Activated CD4-positive, alpha-beta memory T cell treated with anti-CD3 and anti-CD28 coated beads, Interleukin-2, amount 10 ng/mL, durations not matched to agents 7 days and 5 days (primary cell): ENCODE measurements at regions not wholly inside any gene's neighbourhood (a gene's known extent, or its start where the extent isn't known, plus 50 kb on each side); places are given as distances from the start of the nearest gene placed in this dataset.

Experiments
- CTCF ChIA-PET: fragments of 350-600 bp; sonication (Branson Sonifier 250); formaldehyde crosslinking; loops from one replicate; lab custom pipeline; 2021; ENCODE audit warnings: antibody characterized with exemption, inconsistent platforms; lab: Charles Lee
- POLR2A ChIA-PET: fragments of 350-600 bp; sonication (Branson Sonifier 250); formaldehyde crosslinking; loops from one replicate; lab custom pipeline; 2021; ENCODE audit warnings: antibody characterized with exemption; lab: Charles Lee
- DNase-seq: peaks from one replicate; pipeline ENCODE4 v3.0.0-alpha.2; 2020
- H3K27ac Mint-ChIP-seq: one replicate; pipeline ENCODE4 v1.8.0; 2021; ENCODE audit warnings: mild to moderate bottlenecking, mixed read lengths
- H3K27me3 Mint-ChIP-seq: one replicate; pipeline ENCODE4 v1.8.0; 2021; ENCODE audit warnings: mixed read lengths
- H3K36me3 Mint-ChIP-seq: one replicate; pipeline ENCODE4 v1.8.0; 2021; ENCODE audit warnings: low read depth, mixed read lengths
- H3K4me1 Mint-ChIP-seq: one replicate; pipeline ENCODE4 v1.8.0; 2021; ENCODE audit warnings: mixed read lengths
- H3K4me3 Mint-ChIP-seq: one replicate; pipeline ENCODE4 v1.8.0; 2021; ENCODE audit warnings: mild to moderate bottlenecking, mixed read lengths
- H3K9me3 Mint-ChIP-seq: one replicate; pipeline ENCODE4 v1.8.0; 2021; ENCODE audit warnings: mixed read lengths

DNA sequence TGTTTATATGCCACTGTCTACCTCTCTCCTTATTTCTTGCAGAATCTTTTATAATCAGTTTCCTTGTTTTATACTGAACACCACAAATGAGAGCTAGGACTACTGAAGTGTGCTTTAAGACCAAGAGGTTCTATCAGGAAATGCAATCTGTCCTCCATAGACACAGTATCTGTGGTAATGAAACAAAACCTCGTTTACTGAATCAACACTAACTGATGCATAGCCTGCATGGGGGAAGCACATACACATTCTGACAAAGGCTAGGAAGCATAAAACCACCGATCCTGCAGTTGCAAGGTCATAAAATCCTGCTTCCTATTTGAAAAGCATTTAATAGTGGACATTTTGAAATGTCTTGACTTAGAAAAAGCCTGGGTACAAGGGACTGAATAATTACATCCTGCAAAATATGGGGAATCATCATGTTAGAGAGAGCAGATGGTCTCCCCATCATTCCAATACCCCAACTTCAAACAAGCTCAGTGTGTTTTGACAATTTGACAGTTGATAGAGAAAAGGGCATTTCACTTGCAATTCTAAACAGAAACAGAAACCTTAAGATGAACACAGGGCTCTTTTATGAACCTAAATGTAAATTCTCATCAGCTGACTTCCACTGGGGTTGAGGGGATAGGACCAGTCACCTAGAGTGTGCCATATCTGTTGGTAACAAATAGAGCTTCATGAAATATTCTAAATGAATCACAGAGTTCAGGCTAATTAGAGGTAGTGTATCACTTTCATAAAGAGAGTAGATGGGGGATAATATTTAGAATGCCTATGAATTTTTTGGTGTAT is 1845.6 kb upstream of the PIK3C3 start:
- DNase-seq, result no peak
- Mint-ChIP-seq H3K27ac (no peak overlapping the region), H3K36me3 (no peaks in the 10 kb centered on the region), H3K4me1 (no peaks in the 10 kb centered on the region), H3K4me3 (no peak overlapping the region), H3K9me3 (peaks cover 10% of the 10 kb centered on the region), H3K27me3 (no peaks in the 10 kb centered on the region)
- POLR2A ChIA-PET, result no interaction called here
- CTCF ChIA-PET, result no interaction called here

DNA sequence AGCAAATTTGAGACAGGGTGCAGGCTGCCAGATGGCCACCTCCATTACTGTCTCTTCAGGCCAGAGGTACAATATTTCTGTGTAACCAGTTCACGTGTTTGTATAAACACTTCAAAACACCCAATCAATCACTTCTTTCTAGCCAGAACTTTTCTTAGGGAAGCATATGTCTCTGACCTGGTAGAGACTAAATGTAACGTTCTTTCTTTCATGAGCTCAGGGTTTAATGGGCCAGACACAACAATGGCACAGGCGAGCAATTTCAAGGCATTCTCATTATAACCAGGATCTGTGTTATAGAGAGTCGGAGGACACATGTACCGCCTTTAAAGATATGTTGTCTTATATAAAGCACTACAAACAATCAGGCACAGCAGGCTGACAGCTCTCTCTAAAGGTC is 1846.4 kb upstream of the PIK3C3 start:
- Mint-ChIP-seq H3K4me1 (no peaks in the 10 kb centered on the region), H3K27me3 (no peaks in the 10 kb centered on the region), H3K27ac (no peak overlapping the region), H3K9me3 (peaks cover 10% of the 10 kb centered on the region), H3K36me3 (no peaks in the 10 kb centered on the region), H3K4me3 (no peak overlapping the region)
- POLR2A ChIA-PET, result no interaction called here
- no peak for DNase-seq
- CTCF ChIA-PET, result no interaction called here

DNA sequence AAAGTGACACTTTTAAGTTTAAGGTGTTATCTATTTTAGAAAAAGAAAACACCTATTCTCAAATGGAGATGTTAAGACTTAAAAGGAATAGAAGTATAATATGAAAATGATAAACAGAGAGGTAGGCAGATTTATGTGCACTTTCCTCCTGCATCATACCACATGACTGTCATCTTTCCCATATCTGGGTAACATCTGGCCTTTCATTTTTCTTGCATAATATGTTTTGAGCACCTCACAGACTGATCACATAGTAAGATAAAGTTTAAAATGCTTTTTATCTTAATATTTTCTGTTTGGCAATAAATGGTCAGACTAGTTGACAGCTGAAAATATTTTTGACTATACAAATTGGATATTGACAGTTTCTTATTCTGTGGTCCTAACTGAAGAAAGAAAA is 1852.1 kb upstream of the PIK3C3 start:
- Mint-ChIP-seq H3K27me3 (no peaks in the 10 kb centered on the region), H3K36me3 (no peaks in the 10 kb centered on the region), H3K27ac (no peak overlapping the region), H3K4me3 (no peak overlapping the region), H3K9me3 (peaks cover 4% of the 10 kb centered on the region), H3K4me1 (no peaks in the 10 kb centered on the region)
- ChIA-PET POLR2A (no interaction called here), CTCF (no interaction called here)
- DNase-seq, result no peak

GRCh38 chr18:40099641-40100040 is 1855.4 kb upstream of the PIK3C3 start:
- Mint-ChIP-seq H3K27ac (no peak overlapping the region), H3K27me3 (no peaks in the 10 kb centered on the region), H3K4me3 (no peak overlapping the region), H3K9me3 (peaks cover 4% of the 10 kb centered on the region), H3K36me3 (no peaks in the 10 kb centered on the region), H3K4me1 (no peaks in the 10 kb centered on the region)
- POLR2A ChIA-PET, result no interaction called here
- CTCF ChIA-PET, result no interaction called here
- no peak for DNase-seq

- Mint-ChIP-seq H3K27ac (no peak overlapping the region), H3K4me3 (no peak overlapping the region), H3K36me3 (no peaks in the 10 kb centered on the region), H3K27me3 (no peaks in the 10 kb centered on the region), H3K4me1 (no peaks in the 10 kb centered on the region), H3K9me3 (peaks cover 7% of the 10 kb centered on the region)
- ChIA-PET CTCF (no interaction called here), POLR2A (no interaction called here)
- DNase-seq, result no peak
Measured at GRCh38 chr18:40096675-40097074, 1858.4 kb upstream of the PIK3C3 start.

DNA sequence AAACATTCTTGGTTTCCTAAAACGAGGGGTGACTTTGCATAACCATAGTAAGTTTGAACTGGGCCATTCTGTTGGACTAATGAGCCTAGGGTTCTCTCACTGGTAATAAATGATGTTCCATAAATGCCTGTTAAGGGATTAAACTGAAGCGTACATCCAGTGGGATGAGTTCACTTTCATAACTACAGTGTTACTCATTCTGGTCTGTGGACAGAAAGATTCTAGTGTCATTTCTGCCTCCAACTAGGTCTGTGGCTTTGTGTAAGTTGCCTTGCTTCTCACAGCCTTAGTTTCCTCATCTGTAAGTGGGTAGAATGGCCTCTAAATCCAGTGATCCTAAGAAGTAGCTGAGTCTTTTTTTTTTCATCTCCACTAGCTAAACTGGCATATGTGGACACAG is 1860.6 kb upstream of the PIK3C3 start:
- peaks cover 3% of the 10 kb centered on the region for H3K9me3 Mint-ChIP-seq
- CTCF ChIA-PET, result no interaction called here
- H3K36me3 Mint-ChIP-seq, result no peaks in the 10 kb centered on the region
- H3K4me1 Mint-ChIP-seq, result no peaks in the 10 kb centered on the region
- H3K27ac Mint-ChIP-seq, result no peak overlapping the region
- POLR2A ChIA-PET, result no interaction called here
- no peak for DNase-seq
- H3K4me3 Mint-ChIP-seq, result no peak overlapping the region
- H3K27me3 Mint-ChIP-seq, result no peaks in the 10 kb centered on the region

- Mint-ChIP-seq H3K4me1 (no peaks in the 10 kb centered on the region), H3K4me3 (no peak overlapping the region), H3K27me3 (no peaks in the 10 kb centered on the region), H3K36me3 (no peaks in the 10 kb centered on the region), H3K27ac (no peak overlapping the region), H3K9me3 (peaks cover 7% of the 10 kb centered on the region)
- no peak for DNase-seq
- ChIA-PET CTCF (no interaction called here), POLR2A (no interaction called here)
Measured at GRCh38 chr18:40088130-40088529, 1866.9 kb upstream of the PIK3C3 start.

DNA sequence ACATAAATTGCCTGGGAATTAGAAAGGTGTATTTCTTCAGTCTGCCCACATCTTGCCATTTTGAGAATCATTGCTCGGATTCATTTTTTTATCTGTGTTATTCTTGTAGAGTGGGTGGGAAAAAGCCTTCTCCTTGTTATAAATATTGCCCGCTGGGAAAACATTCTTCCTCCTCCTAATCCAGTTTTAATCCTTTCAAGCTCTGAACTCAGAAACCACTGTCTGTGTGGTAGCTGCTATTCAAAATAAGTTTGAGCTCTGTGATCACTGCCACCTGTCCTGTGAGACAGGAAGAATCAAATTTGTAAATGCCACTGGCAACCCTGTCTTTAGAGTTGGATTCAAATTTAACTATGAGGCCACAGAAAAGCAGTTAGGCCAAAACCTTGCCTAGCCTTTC is 1875.2 kb upstream of the PIK3C3 start:
- no peaks in the 10 kb centered on the region for H3K4me1 Mint-ChIP-seq
- no peak overlapping the region for H3K27ac Mint-ChIP-seq
- POLR2A ChIA-PET, result no interaction called here
- H3K36me3 Mint-ChIP-seq, result no peaks in the 10 kb centered on the region
- H3K9me3 Mint-ChIP-seq, result peaks cover 5% of the 10 kb centered on the region
- H3K27me3 Mint-ChIP-seq, result no peaks in the 10 kb centered on the region
- DNase-seq, result no peak
- CTCF ChIA-PET, result no interaction called here
- H3K4me3 Mint-ChIP-seq, result no peak overlapping the region

GRCh38 chr18:40075616-40076015 is 1879.4 kb upstream of the PIK3C3 start:
- Mint-ChIP-seq H3K27me3 (no peaks in the 10 kb centered on the region), H3K9me3 (peaks cover 5% of the 10 kb centered on the region), H3K36me3 (no peaks in the 10 kb centered on the region), H3K27ac (no peak overlapping the region), H3K4me1 (no peaks in the 10 kb centered on the region), H3K4me3 (no peak overlapping the region)
- ChIA-PET CTCF (no interaction called here), POLR2A (no interaction called here)
- DNase-seq, result no peak

GRCh38 chr18:40072761-40073160 is 1882.3 kb upstream of the PIK3C3 start:
- Mint-ChIP-seq H3K27me3 (no peaks in the 10 kb centered on the region), H3K9me3 (peaks cover 10% of the 10 kb centered on the region)
- CTCF ChIA-PET, result no interaction called here

DNA sequence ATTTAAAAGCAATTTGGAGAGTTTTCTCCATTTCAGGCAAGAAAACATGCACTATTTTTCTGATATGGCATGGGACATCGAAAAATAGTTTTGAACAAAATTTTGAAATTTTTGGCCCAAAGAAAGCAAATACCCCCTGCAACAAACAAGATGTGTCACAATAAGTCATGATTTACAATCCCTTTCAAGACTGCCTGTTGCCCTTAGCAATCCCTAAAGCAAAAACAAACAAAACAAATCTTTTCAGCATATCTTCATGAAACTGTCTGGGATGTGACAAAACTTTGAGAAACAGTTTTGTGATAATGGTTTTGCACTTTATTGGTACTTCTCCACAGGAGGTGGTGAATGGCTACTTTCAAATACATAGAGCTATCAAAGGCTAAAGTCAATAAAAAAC is 1888.7 kb upstream of the PIK3C3 start:
- H3K27me3 Mint-ChIP-seq, result no peaks in the 10 kb centered on the region
- no peak for DNase-seq
- H3K4me1 Mint-ChIP-seq, result no peaks in the 10 kb centered on the region
- H3K36me3 Mint-ChIP-seq, result no peaks in the 10 kb centered on the region
- ChIA-PET POLR2A (no interaction called here), CTCF (no interaction called here)
- H3K9me3 Mint-ChIP-seq, result peaks cover 15% of the 10 kb centered on the region
- H3K27ac Mint-ChIP-seq, result no peak overlapping the region
- no peak overlapping the region for H3K4me3 Mint-ChIP-seq

More at GRCh38 chr18:40072761-40073160, 1882.3 kb upstream of the PIK3C3 start:
- H3K4me3 Mint-ChIP-seq, result no peak overlapping the region
- no peak overlapping the region for H3K27ac Mint-ChIP-seq
- POLR2A ChIA-PET, result no interaction called here
- H3K36me3 Mint-ChIP-seq, result no peaks in the 10 kb centered on the region
- no peak for DNase-seq
- H3K4me1 Mint-ChIP-seq, result no peaks in the 10 kb centered on the region

DNA sequence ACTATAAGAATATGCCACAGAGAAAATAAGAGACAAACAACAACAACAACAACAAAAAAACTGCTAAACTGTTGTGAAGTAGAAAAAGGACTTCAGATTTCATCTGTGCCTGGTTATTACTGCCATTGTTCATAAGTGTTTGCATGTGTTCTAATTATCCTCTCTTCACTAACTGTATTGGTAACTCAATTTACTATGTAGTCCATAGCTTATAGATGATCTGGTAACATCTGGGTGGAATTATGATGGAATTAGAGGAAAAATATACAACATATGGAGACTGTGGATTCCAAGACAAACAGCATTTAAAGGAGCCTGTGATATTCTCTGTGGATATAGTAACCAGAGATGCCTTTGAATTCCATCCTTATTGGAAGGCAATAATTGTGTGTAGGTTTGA is 1891.5 kb upstream of the PIK3C3 start:
- Mint-ChIP-seq H3K27ac (no peak overlapping the region), H3K4me1 (no peaks in the 10 kb centered on the region), H3K27me3 (no peaks in the 10 kb centered on the region), H3K4me3 (no peak overlapping the region), H3K9me3 (peaks cover 12% of the 10 kb centered on the region), H3K36me3 (no peaks in the 10 kb centered on the region)
- DNase-seq, result no peak
- POLR2A ChIA-PET, result no interaction called here
- CTCF ChIA-PET, result no interaction called here

- POLR2A ChIA-PET, result no interaction called here
- no peak overlapping the region for H3K27ac Mint-ChIP-seq
- CTCF ChIA-PET, result no interaction called here
- H3K27me3 Mint-ChIP-seq, result no peaks in the 10 kb centered on the region
- H3K4me3 Mint-ChIP-seq, result no peak overlapping the region
- peaks cover 13% of the 10 kb centered on the region for H3K9me3 Mint-ChIP-seq
- no peaks in the 10 kb centered on the region for H3K4me1 Mint-ChIP-seq
- DNase-seq, result no peak
- no peaks in the 10 kb centered on the region for H3K36me3 Mint-ChIP-seq
Measured at GRCh38 chr18:40061086-40061485, 1893.9 kb upstream of the PIK3C3 start.

GRCh38 chr18:40060562-40060961 is 1894.5 kb upstream of the PIK3C3 start:
- H3K4me1 Mint-ChIP-seq, result no peaks in the 10 kb centered on the region
- ChIA-PET POLR2A (no interaction called here), CTCF (no interaction called here)
- H3K4me3 Mint-ChIP-seq, result no peak overlapping the region
- DNase-seq, result no peak
- H3K27me3 Mint-ChIP-seq, result no peaks in the 10 kb centered on the region
- no peaks in the 10 kb centered on the region for H3K36me3 Mint-ChIP-seq
- no peak overlapping the region for H3K27ac Mint-ChIP-seq
- H3K9me3 Mint-ChIP-seq, result peaks cover 13% of the 10 kb centered on the region
